Peyer's patch (tissue), 4 donors: ENCODE measurements at regions not wholly inside any gene's neighbourhood (a gene's known extent, or its start where the extent isn't known, plus 50 kb on each side); places are given as distances from the start of the nearest gene placed in this dataset.

ENCODE experiments used
- POLR2A ChIP-seq, 2 donors: fragments of 450-650 bp; IDR thresholded peaks; one replicate each; pipeline ENCODE4 v1.5.1; 2017; ENCODE audit warnings: antibody characterized with exemption in 2 of 2, mild to moderate bottlenecking in 2 of 2, moderate library complexity in 2 of 2
- TF ChIP-seq, protein P1 (sequence below), 6 experiments: fragments of 450-650 bp in 4 of 6; fragments of 200-600 bp in 2 of 6; sonication (generic) in 1 of 6; IDR thresholded peaks; one replicate each; pipeline ENCODE4 v1.5.1; 2017 to 2019; ENCODE audit warnings: antibody characterized with exemption in 6 of 6, mild to moderate bottlenecking in 3 of 6, moderate library complexity in 1 of 6

DNA sequence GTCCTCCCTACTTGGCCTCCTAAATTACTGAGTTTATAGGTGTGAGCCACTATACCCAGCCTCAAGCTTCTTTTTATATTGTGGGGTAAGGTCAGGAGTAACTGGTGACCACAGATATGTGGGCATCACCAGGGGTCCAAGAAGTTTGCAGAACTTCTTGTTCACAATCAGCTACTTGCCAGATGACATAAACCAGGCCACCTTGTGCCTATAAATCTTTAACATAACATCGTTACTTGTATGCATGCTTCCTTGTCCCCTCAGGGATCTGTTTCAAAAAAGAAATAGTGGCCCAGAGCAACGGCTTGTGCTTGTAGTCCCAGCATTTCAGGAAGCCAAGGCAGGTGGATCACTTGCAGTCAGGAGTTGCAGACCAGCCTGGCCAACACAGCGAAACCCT, 115.1 kb upstream of the FAM174B start:
- TF ChIP-seq POLR2A (IDR thresholded peaks at IDR 0.05): no peak
- TF ChIP-seq, protein P1, sequence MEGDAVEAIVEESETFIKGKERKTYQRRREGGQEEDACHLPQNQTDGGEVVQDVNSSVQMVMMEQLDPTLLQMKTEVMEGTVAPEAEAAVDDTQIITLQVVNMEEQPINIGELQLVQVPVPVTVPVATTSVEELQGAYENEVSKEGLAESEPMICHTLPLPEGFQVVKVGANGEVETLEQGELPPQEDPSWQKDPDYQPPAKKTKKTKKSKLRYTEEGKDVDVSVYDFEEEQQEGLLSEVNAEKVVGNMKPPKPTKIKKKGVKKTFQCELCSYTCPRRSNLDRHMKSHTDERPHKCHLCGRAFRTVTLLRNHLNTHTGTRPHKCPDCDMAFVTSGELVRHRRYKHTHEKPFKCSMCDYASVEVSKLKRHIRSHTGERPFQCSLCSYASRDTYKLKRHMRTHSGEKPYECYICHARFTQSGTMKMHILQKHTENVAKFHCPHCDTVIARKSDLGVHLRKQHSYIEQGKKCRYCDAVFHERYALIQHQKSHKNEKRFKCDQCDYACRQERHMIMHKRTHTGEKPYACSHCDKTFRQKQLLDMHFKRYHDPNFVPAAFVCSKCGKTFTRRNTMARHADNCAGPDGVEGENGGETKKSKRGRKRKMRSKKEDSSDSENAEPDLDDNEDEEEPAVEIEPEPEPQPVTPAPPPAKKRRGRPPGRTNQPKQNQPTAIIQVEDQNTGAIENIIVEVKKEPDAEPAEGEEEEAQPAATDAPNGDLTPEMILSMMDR (IDR thresholded peaks at IDR 0.05): no peak
